ENCODE measurements at regions not wholly inside any gene's neighbourhood (a gene's known extent, or its start where the extent isn't known, plus 50 kb on each side); places are given as distances from the start of the nearest gene placed in this dataset.
"Not testable (repeated sequence)": the region's sequence is repeated elsewhere in the genome, so short reads cannot be mapped to it uniquely, and the experiment has no call there.

- DNase-seq (ENCODE audit: low read depth): no peak
Measured at GRCh38 chr16:60810250-60810649, 1226.0 kb downstream of the CDH8 start.

GRCh38 chr16:60792437-60792836 lies 1243.8 kb downstream of the CDH8 start:
- DNase-seq (ENCODE audit: low read depth): no peak

- DNase-seq (ENCODE audit: low read depth): no peak
Measured at GRCh38 chr16:60788631-60789030, 1247.6 kb downstream of the CDH8 start.

- DNase-seq (ENCODE audit: low read depth): no peak
Measured at GRCh38 chr16:60776281-60776680, 1260.0 kb downstream of the CDH8 start.

- DNase-seq (ENCODE audit: low read depth): no peak
Measured at GRCh38 chr16:60771138-60771537, 1265.1 kb downstream of the CDH8 start.

- DNase-seq (ENCODE audit: low read depth): not testable (repeated sequence)
Measured at GRCh38 chr16:60770384-60770783, 1265.9 kb downstream of the CDH8 start.

GRCh38 chr16:60763869-60764268 lies 1272.4 kb downstream of the CDH8 start:
- no peak for DNase-seq (ENCODE audit: low read depth)

GRCh38 chr16:60755907-60756306 lies 1280.3 kb downstream of the CDH8 start:
- no peak for DNase-seq (ENCODE audit: low read depth)

- no peak for DNase-seq (ENCODE audit: low read depth)
Measured at GRCh38 chr16:60748366-60748765, 1287.9 kb downstream of the CDH8 start.

GRCh38 chr16:60744198-60744597 lies 1292.0 kb downstream of the CDH8 start:
- DNase-seq (ENCODE audit: low read depth): no peak

- no peak for DNase-seq (ENCODE audit: low read depth)
Measured at GRCh38 chr16:60741810-60742209, 1294.4 kb downstream of the CDH8 start.

GRCh38 chr16:60739737-60740683 lies 1296.2 kb downstream of the CDH8 start:
- no peak for DNase-seq (ENCODE audit: low read depth)

- no peak for DNase-seq (ENCODE audit: low read depth)
Measured at GRCh38 chr16:60731329-60732050, 1304.7 kb downstream of the CDH8 start.

- DNase-seq (ENCODE audit: low read depth): no peak
Measured at GRCh38 chr16:60729051-60729450, 1307.2 kb downstream of the CDH8 start.

- DNase-seq (ENCODE audit: low read depth): no peak
Measured at GRCh38 chr16:60727851-60728250, 1308.4 kb downstream of the CDH8 start.

GRCh38 chr16:60720060-60720459 lies 1316.2 kb downstream of the CDH8 start:
- DNase-seq (ENCODE audit: low read depth): no peak

GRCh38 chr16:60717808-60718207 lies 1318.4 kb downstream of the CDH8 start:
- no peak for DNase-seq (ENCODE audit: low read depth)

GRCh38 chr16:60712144-60712543 lies 1324.1 kb downstream of the CDH8 start:
- DNase-seq (ENCODE audit: low read depth): no peak

- DNase-seq (ENCODE audit: low read depth): no peak
Measured at GRCh38 chr16:60704726-60705125, 1331.5 kb downstream of the CDH8 start.

- no peak for DNase-seq (ENCODE audit: low read depth)
Measured at GRCh38 chr16:60703096-60703495, 1333.1 kb downstream of the CDH8 start.

- no peak for DNase-seq (ENCODE audit: low read depth)
Measured at GRCh38 chr16:60686824-60687223, 1349.4 kb downstream of the CDH8 start.

GRCh38 chr16:60684002-60684401 lies 1352.2 kb downstream of the CDH8 start:
- no peak for DNase-seq (ENCODE audit: low read depth)

- no peak for DNase-seq (ENCODE audit: low read depth)
Measured at GRCh38 chr16:60682219-60682618, 1354.0 kb downstream of the CDH8 start.
